ENCODE measurements at regions not wholly inside any gene's neighbourhood (a gene's known extent, or its start where the extent isn't known, plus 50 kb on each side); places are given as distances from the start of the nearest gene placed in this dataset.

GRCh38 chr6:14930366-14930989 is 315.4 kb upstream of the JARID2 start:
- no peak for ATAC-seq
- DNase-seq (ENCODE audit: low spot score): no peak

GRCh38 chr6:14932485-14933182 is 313.2 kb upstream of the JARID2 start:
- DNase-seq (ENCODE audit: low spot score) (no peak), ATAC-seq (no peak)

- ATAC-seq: no peak
- no peak for DNase-seq (ENCODE audit: low spot score)
Observed at GRCh38 chr6:14933183-14933544, 312.7 kb upstream of the JARID2 start.

- DNase-seq (ENCODE audit: low spot score) (no peak), ATAC-seq (no peak)
Observed at GRCh38 chr6:14934013-14934412, 311.9 kb upstream of the JARID2 start.

GRCh38 chr6:14934844-14935243 is 311.0 kb upstream of the JARID2 start:
- DNase-seq (ENCODE audit: low spot score): no peak
- ATAC-seq: no peak

GRCh38 chr6:14936861-14937260 is 309.0 kb upstream of the JARID2 start:
- DNase-seq (ENCODE audit: low spot score) (no peak), ATAC-seq (no peak)

- ATAC-seq (no peak), DNase-seq (ENCODE audit: low spot score) (no peak)
Observed at GRCh38 chr6:14943116-14943515, 302.8 kb upstream of the JARID2 start.

GRCh38 chr6:14944593-14944992 is 301.3 kb upstream of the JARID2 start:
- DNase-seq (ENCODE audit: low spot score) (no peak), ATAC-seq (no peak)

- DNase-seq (ENCODE audit: low spot score) (no peak), ATAC-seq (no peak)
Observed at GRCh38 chr6:14945461-14946185, 300.2 kb upstream of the JARID2 start.

- no peak for ATAC-seq
- DNase-seq (ENCODE audit: low spot score): no peak
Observed at GRCh38 chr6:14946753-14947152, 299.1 kb upstream of the JARID2 start.

- no peak for DNase-seq (ENCODE audit: low spot score)
- no peak for ATAC-seq
Observed at GRCh38 chr6:14948586-14949245, 297.2 kb upstream of the JARID2 start.

- DNase-seq (ENCODE audit: low spot score) (no peak), ATAC-seq (no peak)
Observed at GRCh38 chr6:14950103-14950969, 295.5 kb upstream of the JARID2 start.

GRCh38 chr6:14950970-14951276 is 294.9 kb upstream of the JARID2 start:
- ATAC-seq (no peak), DNase-seq (ENCODE audit: low spot score) (no peak)

GRCh38 chr6:14951704-14952103 is 294.2 kb upstream of the JARID2 start:
- no peak for ATAC-seq
- no peak for DNase-seq (ENCODE audit: low spot score)

GRCh38 chr6:14953836-14954235 is 292.0 kb upstream of the JARID2 start:
- no peak for ATAC-seq
- no peak for DNase-seq (ENCODE audit: low spot score)

GRCh38 chr6:14957355-14958059 is 288.4 kb upstream of the JARID2 start:
- ATAC-seq (no peak), DNase-seq (ENCODE audit: low spot score) (no peak)

GRCh38 chr6:14959324-14959885 is 286.5 kb upstream of the JARID2 start:
- ATAC-seq: no peak

GRCh38 chr6:14964556-14965270 is 281.2 kb upstream of the JARID2 start:
- DNase-seq (ENCODE audit: low spot score) (no peak), ATAC-seq (no peak)

More at GRCh38 chr6:14959324-14959885, 286.5 kb upstream of the JARID2 start:
- no peak for DNase-seq (ENCODE audit: low spot score)

- no peak for DNase-seq (ENCODE audit: low spot score)
- ATAC-seq: no peak
Observed at GRCh38 chr6:14965424-14966075, 280.3 kb upstream of the JARID2 start.
